ENCODE measurements at regions not wholly inside any gene's neighbourhood (a gene's known extent, or its start where the extent isn't known, plus 50 kb on each side); places are given as distances from the start of the nearest gene placed in this dataset.

- TF ChIP-seq ZNF462 (CRISPR knock-in tag; IDR thresholded peaks at IDR 0.05) (no peak), ZNF331 (CRISPR knock-in tag; IDR thresholded peaks at IDR 0.05; ENCODE audit: low read depth) (no peak), CTCF (conservative IDR thresholded peaks at IDR 0.05; ENCODE audit: low read depth in 2 of 2) (no peak), JUNB (IDR thresholded peaks at IDR 0.05; ENCODE audit: unreplicated experiment) (no peak), EZH2 (IDR thresholded peaks at IDR 0.05; ENCODE audit: low read depth, unreplicated experiment) (no peak), NANOG (IDR thresholded peaks at IDR 0.05; ENCODE audit: borderline replicate concordance) (no peak), ETS1 (IDR thresholded peaks at IDR 0.05) (no peak)
These were observed 64.3 kb upstream of the FGFR2 start (continued) for GRCh38 chr10:121662531-121662930.

All from GM23338 (cell line).